GM18519 (cell line): ENCODE measurements at regions not wholly inside any gene's neighbourhood (a gene's known extent, or its start where the extent isn't known, plus 50 kb on each side); places are given as distances from the start of the nearest gene placed in this dataset.

Experiments used
- ATAC-seq: cut with Tn5 transposase; IDR thresholded peaks from one replicate; pipeline ENCODE4 v1.9.1; 2021; ENCODE audit warnings: mild to moderate bottlenecking, moderate library complexity; ENCODE audit not compliant: unreplicated experiment, low FRiP score

GRCh38 chr7:159271781-159272180 is 127.1 kb upstream of the VIPR2 start:
- ATAC-seq: no peak

GRCh38 chr7:159269745-159270144 is 125.1 kb upstream of the VIPR2 start:
- ATAC-seq: no peak

GRCh38 chr7:159263430-159263829 is 118.8 kb upstream of the VIPR2 start:
- ATAC-seq: no peak

- ATAC-seq: no peak
Measured at GRCh38 chr7:159253657-159254056, 109.0 kb upstream of the VIPR2 start.

GRCh38 chr7:159250471-159250870 is 105.8 kb upstream of the VIPR2 start:
- no peak for ATAC-seq

- ATAC-seq: no peak
Measured at GRCh38 chr7:159249671-159250070, 105.0 kb upstream of the VIPR2 start.

GRCh38 chr7:159247910-159248309 is 103.2 kb upstream of the VIPR2 start:
- ATAC-seq: no peak

GRCh38 chr7:159246702-159247480 is 102.2 kb upstream of the VIPR2 start:
- ATAC-seq: no peak

GRCh38 chr7:159240962-159241361 is 96.3 kb upstream of the VIPR2 start:
- ATAC-seq: no peak

- no peak for ATAC-seq
Measured at GRCh38 chr7:159239028-159239427, 94.4 kb upstream of the VIPR2 start.

- ATAC-seq: no peak
Measured at GRCh38 chr7:159238541-159238940, 93.9 kb upstream of the VIPR2 start.

- ATAC-seq: no peak
Measured at GRCh38 chr7:159237022-159237653, 92.5 kb upstream of the VIPR2 start.

GRCh38 chr7:159231017-159231416 is 86.3 kb upstream of the VIPR2 start:
- ATAC-seq: no peak

- ATAC-seq: no peak
Measured at GRCh38 chr7:159229683-159230475, 85.2 kb upstream of the VIPR2 start.

GRCh38 chr7:159227433-159227832 is 82.8 kb upstream of the VIPR2 start:
- no peak for ATAC-seq

GRCh38 chr7:159226011-159226702 is 81.5 kb upstream of the VIPR2 start:
- ATAC-seq: no peak

GRCh38 chr7:159218607-159219006 is 73.9 kb upstream of the VIPR2 start:
- ATAC-seq: no peak

- ATAC-seq: no peak
Measured at GRCh38 chr7:159218170-159218569, 73.5 kb upstream of the VIPR2 start.

- ATAC-seq: no peak
Measured at GRCh38 chr7:159215076-159215475, 70.4 kb upstream of the VIPR2 start.

- ATAC-seq: no peak
Measured at GRCh38 chr7:159213253-159213652, 68.6 kb upstream of the VIPR2 start.

- ATAC-seq: no peak
Measured at GRCh38 chr7:159212226-159212625, 67.6 kb upstream of the VIPR2 start.
